RKO (cell line): ENCODE measurements at regions not wholly inside any gene's neighbourhood (a gene's known extent, or its start where the extent isn't known, plus 50 kb on each side); places are given as distances from the start of the nearest gene placed in this dataset.
"Not testable (repeated sequence)": the region's sequence is repeated elsewhere in the genome, so short reads cannot be mapped to it uniquely, and the experiment has no call there.

ENCODE experiments used
- DNase-seq: peaks from one replicate; pipeline ENCODE4 v3.0.0-alpha.2; 2016; ENCODE audit warnings: low spot score

GRCh38 chr3:177787279-177788041 is 590.2 kb upstream of the TBL1XR1 start:
- no peak for DNase-seq

DNA sequence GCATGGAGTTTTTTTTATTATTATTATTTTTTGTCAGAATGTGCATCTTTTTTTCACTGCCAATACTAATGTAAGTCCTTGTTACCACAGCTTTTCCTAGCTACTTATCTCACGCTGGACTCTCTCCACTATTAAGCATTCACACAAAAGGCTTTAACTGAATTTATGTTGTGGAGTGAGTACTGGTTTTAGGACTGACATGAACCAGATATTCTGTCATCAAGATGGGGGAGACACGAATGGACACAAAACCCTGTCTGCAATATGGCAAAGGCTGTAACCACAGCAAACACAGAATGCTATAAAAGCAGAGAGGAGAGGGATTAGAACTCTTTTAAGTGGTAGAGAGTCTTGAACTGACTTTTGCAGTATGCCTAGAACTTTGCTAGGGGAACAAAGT is 592.2 kb upstream of the TBL1XR1 start:
- DNase-seq: no peak

GRCh38 chr3:177792311-177793030 is 595.2 kb upstream of the TBL1XR1 start:
- no peak for DNase-seq

DNA sequence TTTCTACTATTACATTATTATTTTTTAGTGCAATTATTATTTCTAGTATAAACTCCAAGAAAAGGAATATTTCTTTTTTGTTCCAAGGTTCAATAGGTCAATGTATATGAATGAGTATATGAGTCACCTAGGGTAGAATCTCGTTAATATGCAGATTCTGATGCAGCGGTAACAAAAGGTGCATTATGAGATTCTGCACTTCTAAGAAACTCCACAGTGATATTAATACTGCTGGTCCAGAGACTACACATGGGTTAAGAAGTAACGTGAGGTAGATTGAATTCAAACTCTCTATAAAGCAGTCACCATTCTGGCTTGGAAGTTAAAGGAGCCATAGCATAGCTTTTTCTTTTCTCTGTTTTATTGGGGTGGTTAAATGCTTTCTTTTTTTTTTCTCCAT is 596.2 kb upstream of the TBL1XR1 start:
- no peak for DNase-seq

GRCh38 chr3:177795216-177795615 is 597.9 kb upstream of the TBL1XR1 start:
- DNase-seq: no peak

DNA sequence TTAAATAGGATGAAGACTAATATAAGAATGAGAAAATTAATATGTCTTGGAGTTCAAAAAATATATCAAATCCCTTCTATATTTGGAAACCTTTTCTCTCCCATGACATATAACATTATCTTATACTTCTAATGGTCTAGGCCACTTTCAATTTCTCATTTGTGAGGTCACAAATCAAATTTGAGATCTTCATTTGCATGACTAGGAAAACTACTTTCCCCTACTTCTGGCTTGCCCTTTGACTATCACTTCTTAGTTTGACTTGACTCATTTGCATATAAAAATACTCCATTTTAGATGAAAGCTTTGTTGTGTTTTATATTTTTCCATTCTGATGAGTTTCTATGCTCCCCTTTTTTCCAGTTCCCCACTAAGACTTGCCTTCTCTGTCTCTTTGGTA is 598.6 kb upstream of the TBL1XR1 start:
- no peak for DNase-seq

GRCh38 chr3:177800147-177800546 is 602.9 kb upstream of the TBL1XR1 start:
- DNase-seq: not testable (repeated sequence)

- DNase-seq: no peak
Measured at GRCh38 chr3:177800561-177800960, 603.3 kb upstream of the TBL1XR1 start.

DNA sequence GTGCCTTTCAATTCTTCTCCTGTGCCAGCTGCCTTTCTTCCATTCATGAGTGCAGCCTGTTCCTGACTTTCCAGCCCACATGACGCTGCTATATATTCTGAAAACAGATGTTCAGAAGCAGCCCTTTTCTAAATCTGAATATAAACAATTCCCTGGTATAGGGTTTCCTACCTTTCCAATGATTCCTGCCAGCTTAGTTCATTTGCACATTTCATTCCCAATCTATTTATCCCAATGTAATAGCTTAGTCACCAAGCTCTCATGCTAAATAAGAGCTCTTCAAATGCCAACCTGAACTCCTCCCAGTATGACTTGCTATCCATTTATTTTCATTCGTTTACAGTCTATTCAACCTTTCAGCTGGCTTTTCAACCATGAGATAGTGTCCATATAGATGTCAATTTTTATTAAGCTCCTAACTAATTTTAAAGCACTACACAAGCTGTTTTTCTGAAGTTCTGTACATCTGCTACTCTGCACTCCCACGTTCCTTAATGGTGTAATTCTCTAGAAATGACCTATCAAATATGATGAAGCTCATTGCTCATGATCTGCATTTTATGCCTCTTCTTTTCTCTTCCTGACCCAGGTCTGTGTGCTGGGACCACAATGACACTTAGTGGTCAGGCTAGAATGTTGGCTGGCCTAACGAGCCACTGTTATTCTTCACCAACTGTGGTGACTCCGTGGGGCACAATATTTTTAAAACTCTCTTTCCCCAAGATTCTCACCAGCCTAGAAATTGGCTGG is 605.0 kb upstream of the TBL1XR1 start:
- no peak for DNase-seq

DNA sequence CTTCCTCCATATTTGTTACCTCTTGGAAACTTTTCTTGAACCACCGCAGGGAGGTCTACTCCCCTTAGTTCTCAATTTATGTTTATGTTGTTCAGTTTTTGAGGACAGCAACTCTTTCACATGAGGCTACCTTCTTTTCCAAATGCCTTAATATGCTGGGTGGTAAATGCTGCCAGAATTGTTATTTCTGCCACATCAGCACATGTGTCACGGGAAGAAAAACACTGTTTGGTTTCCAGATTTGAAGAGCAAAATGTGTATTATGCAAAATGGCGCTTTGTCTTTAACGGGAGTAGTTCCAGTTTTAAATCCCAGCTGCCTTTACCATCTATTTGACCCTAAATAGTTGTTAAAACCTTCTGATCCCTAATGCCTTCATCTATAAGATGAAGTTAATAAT is 606.2 kb upstream of the TBL1XR1 start:
- no peak for DNase-seq

- no peak for DNase-seq
Measured at GRCh38 chr3:177804032-177804431, 606.8 kb upstream of the TBL1XR1 start.

GRCh38 chr3:177804646-177805045 is 607.4 kb upstream of the TBL1XR1 start:
- no peak for DNase-seq

DNA sequence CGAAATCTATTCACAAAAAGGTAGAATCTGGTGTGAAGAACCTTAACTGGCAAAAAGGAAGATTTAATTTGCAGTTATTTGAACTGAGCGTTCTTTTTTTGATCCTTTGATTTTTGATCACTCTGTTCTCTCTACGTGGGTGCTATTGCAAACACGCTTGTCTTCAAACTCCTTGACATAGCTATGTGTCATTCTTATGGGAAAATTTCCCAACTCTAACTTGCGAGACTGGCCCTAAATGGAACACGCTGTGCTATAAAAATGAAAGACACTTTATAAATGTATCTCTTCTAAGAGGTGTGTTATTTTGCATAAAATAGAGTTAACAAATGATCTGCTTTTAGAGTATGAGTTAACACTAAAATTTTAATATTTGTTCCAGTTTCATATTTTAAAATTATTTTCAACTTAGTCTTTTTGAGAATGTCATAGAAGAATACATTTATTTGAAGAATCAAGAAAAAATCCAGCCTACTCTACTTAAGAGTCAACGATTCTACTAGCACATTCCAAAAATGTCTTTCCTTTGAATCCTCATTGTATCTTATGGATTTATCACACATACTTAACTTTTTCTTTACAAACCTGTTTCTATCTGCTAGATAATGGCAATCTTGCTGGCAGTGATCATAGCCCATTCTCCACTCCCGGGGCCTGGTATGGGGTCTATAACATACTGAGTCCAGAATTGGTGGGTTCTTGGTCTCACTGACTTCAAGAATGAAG is 610.0 kb upstream of the TBL1XR1 start:
- DNase-seq: no peak

GRCh38 chr3:177808928-177809478 is 611.7 kb upstream of the TBL1XR1 start:
- not testable (repeated sequence) for DNase-seq

DNA sequence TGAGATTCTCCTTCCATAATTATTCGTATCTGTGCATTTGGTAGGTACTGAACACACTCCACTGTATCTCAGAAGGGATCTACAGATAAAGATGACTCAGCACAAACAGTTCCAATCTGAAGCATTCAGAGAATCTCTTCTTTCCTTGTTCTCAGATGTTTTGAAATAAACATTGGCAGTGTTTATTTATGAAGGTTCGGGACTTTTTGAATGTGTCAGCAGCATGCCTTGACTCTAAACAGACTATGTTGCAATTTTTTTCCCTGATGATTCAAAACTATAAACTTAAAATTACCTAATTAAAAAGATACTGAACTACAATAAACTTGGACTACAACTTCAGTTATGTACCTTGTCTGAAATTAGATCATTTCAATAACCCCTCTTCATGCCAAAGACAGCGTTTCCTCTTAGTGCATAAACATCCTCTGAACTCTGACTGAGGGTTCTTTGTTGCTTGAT is 612.9 kb upstream of the TBL1XR1 start:
- DNase-seq: no peak

DNA sequence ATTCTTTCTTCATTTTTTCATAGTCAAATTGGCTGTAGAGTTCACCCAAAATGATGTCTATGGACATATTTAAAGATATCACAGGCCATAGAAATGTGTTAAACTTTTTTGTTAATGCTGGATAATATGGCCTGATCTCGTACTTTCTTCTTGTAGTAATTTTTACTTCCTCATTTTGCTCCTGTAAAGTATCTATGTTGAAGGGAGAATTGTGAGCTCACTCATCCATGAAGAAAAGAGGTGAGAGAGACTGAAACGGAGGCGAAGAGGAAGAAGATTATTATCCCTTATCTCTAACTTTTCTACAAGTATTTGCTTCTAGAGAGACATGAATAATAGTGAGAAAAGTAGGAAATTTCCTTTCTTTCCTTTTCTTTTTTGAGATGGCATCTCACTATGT is 613.8 kb upstream of the TBL1XR1 start:
- DNase-seq: no peak

DNA sequence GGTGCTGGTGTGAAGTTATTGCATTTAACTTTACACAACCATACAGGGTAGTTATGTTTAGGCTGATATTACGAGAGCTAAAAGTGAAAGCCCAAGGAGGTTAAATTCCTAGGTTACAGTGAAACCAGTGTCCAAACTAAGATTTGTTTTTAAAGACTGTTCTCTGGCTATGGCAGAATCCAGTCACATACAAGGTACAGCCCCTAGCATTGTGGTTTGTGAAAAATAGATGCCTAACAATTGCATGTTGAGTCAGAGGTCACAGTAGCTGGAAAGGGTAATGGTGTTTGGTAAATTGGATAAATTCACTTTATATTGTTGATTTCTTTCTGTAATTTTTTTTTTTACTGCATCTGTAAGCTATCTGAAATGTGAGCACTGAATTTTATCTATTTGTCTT is 614.6 kb upstream of the TBL1XR1 start:
- DNase-seq: no peak

DNA sequence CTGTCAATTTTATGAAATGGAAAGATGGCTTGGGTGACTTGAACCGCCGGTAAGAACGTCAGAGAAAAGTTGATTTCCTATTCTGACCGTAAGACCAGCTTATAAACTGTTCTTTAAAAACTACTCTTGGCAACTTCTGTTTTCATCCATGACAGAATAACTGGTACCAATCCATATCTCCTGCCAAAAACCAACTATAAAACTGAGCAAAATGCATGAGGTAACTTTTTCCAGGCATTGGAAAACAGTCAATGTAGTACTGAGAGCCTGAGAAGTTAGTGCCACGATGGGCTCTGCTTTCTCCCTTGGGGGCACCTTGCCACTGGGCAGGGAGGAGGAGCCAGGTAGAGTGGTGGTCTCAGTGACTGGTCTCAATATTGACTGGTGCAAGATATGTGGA is 615.2 kb upstream of the TBL1XR1 start:
- DNase-seq: no peak

GRCh38 chr3:177813322-177813721 is 616.0 kb upstream of the TBL1XR1 start:
- no peak for DNase-seq

GRCh38 chr3:177816667-177817208 is 619.5 kb upstream of the TBL1XR1 start:
- DNase-seq: peak; percentile 10

GRCh38 chr3:177817751-177818150 is 620.5 kb upstream of the TBL1XR1 start:
- DNase-seq: no peak
